ENCODE measurements at regions not wholly inside any gene's neighbourhood (a gene's known extent, or its start where the extent isn't known, plus 50 kb on each side); places are given as distances from the start of the nearest gene placed in this dataset.
A peak's percentile ranks its signal among the peaks of the same experiment; 100 is the strongest.
"Not testable (repeated sequence)": the region's sequence is repeated elsewhere in the genome, so short reads cannot be mapped to it uniquely, and the experiment has no call there.

- no peak for DNase-seq (ENCODE audit: low read depth in 2 of 3, low spot score in 2 of 3)
These were observed 184.3 kb downstream of the EDN1 start for GRCh38 chr6:12474167-12475140.

DNA sequence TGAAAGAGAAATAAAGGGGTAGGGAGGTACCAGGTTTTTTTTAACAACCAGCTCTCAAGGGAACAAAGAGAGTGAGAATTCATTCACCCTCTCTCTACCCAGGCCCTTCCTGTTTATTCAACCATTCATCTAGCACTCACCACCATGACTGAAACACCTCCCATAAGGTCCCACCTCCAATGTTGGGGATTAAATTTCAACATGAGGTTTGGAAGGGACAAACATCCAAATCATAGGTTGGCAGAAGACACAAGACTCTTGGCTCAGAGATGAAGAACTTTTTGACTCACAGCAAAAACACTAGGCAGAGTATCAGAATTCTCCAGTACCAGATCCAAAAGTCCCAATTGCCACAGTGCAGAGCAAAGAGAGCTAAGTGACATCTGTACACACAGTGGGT is 186.3 kb downstream of the EDN1 start:
- DNase-seq (ENCODE audit: low read depth in 2 of 3, low spot score in 2 of 3): no peak

GRCh38 chr6:12477616-12478015 is 187.5 kb downstream of the EDN1 start:
- no peak for DNase-seq (ENCODE audit: low read depth in 2 of 3, low spot score in 2 of 3)

GRCh38 chr6:12478921-12479320 is 188.8 kb downstream of the EDN1 start:
- peak in 1 of 3 donors; percentile 71 for DNase-seq (ENCODE audit: low read depth in 2 of 3, low spot score in 2 of 3)

DNA sequence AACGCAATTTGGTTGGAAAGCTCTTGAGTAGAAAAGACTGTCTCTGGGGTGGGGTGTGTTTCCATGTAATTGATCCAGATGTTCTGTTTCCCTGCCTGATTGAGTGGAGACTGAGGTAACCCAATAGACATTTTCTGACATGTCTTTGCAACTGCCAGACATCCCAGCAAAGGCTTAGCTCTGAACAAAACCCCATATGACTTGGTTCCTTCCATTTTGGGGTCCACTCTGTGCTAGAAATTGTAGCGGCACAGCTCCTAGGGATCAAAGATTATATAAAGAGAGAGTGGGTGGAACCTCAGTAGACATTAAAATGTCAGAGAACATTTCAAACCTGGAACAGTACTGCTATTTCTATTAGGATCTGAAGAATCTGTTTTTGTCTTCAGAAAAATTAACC is 189.3 kb downstream of the EDN1 start:
- no peak for DNase-seq (ENCODE audit: low read depth in 2 of 3, low spot score in 2 of 3)

DNA sequence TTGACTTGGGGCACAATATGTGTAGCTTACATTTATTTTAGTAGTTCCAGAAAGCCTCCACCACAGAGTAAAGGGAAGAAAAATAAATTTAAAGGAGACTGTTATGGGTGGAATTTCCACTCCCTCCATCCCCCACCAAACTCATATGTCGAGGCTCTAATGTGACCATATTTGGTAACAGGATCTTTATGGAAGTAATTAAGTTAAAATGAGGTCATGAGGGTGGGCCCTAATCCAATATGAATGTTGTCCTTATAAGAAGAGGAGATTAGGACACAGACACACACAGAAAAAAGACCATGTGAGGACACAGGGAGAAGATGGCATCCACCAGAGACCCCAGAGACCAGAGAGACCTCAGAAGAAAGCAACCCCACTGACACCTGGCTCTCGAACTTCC is 189.7 kb downstream of the EDN1 start:
- DNase-seq (ENCODE audit: low read depth in 2 of 3, low spot score in 2 of 3): no peak

DNA sequence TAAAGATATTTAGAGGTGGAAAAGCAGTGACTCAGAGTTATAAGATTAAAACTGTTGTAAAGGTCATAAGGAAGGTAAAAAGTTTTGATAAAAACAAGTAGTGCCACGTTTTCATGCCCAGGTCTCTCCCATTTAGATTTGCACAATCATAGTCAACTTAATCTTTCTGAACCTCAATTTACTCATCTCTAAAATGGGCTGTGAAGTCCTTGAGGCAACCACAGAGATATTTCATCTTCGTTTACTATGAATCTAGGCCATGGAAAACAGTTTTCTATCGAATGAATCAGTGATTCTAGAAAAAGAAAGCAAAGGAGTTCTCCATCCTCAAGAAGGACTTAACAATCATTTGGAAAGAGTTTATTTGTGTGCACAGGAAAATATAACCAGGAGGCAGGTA is 190.2 kb downstream of the EDN1 start:
- no peak for DNase-seq (ENCODE audit: low read depth in 2 of 3, low spot score in 2 of 3)

- DNase-seq (ENCODE audit: low read depth in 2 of 3, low spot score in 2 of 3): no peak
These were observed 191.1 kb downstream of the EDN1 start for GRCh38 chr6:12481292-12481691.

GRCh38 chr6:12481850-12482249 is 191.7 kb downstream of the EDN1 start:
- DNase-seq (ENCODE audit: low read depth in 2 of 3, low spot score in 2 of 3): no peak

- DNase-seq (ENCODE audit: low read depth in 2 of 3, low spot score in 2 of 3): peak in 1 of 3 donors; percentile 30
These were observed 192.5 kb downstream of the EDN1 start for GRCh38 chr6:12482386-12483375.

DNA sequence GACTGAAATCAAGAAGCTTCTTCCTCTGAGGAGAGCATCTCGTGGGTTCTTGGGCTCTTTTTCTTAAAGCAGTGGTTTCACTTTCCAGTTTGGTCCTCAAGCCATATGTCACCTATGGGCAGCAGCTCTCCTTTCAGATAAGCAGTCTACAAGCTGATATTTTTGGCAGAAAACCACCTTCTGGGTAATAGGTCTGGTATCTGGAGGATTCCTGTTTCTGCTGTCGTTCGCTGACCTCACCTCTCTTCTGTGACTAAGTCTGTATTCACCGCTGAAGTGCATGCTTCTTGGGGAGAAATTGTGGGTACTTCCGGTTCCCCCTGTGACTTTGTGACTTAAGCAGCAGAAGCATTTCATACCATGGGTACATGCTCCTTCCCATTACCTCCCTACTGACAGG is 193.6 kb downstream of the EDN1 start:
- peak in 2 of 3 donors; percentile 66 to 76 for DNase-seq (ENCODE audit: low read depth in 2 of 3, low spot score in 2 of 3)

DNA sequence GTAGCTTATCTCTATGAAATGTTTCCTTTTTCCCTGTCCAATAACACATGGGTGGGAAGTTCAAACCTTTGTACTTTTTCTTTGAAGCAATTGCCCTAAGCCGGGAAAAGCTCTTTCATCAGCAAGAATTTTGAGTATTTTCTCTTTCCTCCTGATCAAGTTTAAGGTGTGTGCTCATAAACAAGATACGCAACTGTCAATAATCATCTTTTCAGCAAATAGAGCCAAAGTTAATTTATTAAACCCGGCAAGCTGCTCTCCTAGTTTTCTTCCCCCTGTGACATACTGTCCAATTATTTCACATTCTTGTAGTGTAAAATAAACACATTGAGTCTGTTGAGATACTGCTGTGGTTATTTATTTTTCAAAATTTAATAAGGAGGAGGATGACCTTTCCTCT is 194.4 kb downstream of the EDN1 start:
- DNase-seq (ENCODE audit: low read depth in 2 of 3, low spot score in 2 of 3): no peak

DNA sequence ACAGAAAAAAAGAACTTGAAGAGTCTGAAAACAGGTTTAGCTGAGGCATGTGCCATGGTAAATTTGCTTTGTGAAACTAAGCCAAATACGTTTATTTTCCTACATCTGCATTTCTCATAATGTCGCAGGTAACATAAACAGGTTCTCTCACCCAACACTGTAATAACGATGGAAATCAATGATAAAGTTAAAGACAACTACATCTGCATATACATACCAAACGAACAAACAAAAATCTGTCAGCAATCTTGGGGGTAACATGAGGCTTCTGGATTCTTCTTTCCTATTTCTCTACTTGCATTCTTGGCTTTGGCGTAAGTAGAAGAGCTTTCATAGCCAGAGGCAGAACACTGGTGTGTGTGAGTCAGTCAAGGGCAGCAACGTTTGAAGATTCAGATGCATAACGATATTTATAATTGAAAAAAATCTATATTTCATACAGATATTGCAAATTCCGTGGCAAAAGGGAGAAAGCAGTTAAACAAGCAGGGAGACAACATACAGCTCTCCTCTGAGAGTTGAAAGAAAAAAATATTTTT is 195.1 kb downstream of the EDN1 start:
- DNase-seq (ENCODE audit: low read depth in 2 of 3, low spot score in 2 of 3): no peak

DNA sequence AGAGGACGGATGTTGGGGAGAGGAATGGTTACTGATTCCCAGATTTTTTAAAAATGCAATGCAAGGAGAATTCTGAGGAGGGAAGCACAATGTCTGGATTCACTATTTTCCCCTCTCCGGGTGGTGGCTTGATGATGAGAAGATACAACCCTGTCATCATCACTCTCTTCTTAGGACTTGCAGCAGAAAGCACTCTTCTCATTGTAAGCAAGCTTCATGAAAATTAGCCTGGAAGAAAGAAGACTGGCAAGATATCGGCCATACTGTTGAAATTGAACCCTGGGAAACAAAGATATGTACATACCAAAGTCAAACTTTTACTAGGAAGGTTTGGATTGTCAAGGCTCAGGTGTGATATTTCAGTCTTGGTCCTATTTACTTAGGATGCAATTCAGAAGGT is 195.7 kb downstream of the EDN1 start:
- DNase-seq (ENCODE audit: low read depth in 2 of 3, low spot score in 2 of 3): no peak

GRCh38 chr6:12490351-12490903 is 200.3 kb downstream of the EDN1 start:
- DNase-seq (ENCODE audit: low read depth in 2 of 3, low spot score in 2 of 3): no peak

DNA sequence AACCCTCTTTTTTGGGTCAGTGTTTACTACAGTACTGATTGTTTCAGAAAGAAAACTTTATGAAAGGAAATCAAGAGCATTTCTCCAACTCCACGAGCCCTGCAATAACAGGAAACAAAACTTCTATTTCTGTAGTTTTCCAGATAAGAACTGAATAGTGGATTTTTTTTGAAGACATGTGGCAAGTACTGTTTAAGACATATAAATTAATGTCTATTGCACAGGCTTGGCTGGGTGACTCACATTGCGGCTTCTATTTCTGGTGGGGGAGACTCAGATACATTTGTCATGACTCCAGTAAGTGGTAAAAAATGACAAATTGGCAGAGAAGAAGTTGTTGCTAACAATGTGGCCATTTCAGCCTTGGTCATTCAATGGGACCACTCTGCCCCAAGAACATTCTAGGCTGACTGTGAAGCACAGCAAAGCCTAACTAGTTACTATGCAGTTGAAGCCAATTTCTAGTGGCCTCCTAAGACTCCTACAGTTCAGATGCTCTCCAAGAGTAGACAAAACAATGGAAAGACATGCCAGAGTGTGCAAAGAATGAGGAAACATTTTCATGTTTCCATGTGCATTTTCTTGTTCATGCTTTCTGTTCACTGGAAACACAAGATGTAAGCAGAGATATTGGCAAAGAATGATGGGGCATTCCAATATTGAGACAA is 200.9 kb downstream of the EDN1 start:
- peak in 2 of 3 donors; percentile 70 to 83 for DNase-seq (ENCODE audit: low read depth in 2 of 3, low spot score in 2 of 3)

DNA sequence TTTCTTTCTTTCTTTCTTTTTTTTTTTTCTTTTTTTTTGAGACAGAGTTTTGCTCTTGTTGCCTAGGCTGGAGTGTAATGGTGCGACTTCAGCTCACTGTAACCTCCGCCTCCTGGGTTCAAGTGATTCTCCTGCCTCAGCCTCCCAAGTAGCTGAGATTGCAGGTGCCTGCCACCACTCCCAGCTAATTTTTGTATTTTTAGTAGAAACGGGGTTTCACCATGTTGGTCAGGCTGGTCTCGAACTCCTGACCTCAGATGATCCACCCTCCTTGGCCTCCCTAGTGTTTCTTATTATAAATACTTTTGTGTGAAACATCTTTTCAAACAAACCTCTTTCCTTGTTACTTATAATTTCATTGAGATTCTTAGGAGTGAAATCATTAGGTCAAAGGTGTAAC is 202.8 kb downstream of the EDN1 start:
- not testable (repeated sequence) for DNase-seq (ENCODE audit: low read depth in 2 of 3, low spot score in 2 of 3)

DNA sequence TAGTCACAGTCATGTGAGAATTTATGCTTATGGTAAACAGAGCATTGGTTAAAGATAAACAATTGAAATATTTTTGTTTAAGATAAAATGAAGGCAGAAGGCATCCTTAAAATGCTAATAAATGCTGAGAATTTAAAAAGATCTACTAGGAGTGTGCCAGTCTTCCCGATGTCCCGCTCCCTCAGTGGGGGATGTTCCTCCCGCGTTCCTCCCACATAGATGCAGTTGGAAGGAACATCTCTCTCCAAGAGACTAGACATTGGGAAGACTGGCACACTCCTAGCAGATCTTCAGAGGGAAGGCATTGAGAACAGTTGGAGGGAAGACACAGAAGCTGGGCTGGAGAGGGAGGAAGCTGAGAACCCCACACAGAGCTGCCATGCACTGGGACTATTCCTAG is 203.3 kb downstream of the EDN1 start:
- DNase-seq (ENCODE audit: low read depth in 2 of 3, low spot score in 2 of 3): no peak

DNA sequence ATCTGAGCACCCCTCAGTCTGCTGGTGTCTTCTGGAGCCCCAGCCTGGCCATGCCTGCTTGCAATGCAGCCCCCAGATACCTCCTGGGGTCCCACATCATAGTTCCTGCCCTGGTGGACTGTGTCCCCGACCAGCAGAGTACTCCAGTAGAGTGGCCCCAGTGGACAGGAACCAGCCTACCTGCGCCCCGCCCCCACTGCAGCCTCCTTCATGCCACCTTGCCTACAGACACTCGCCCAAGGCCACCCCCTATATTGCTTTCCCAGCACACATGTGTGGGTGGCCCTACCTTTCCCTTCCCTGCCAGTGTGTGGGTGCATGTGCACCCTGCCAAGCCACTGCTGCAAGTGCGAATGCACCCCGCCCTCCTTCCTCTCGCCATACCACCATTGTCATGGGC is 204.0 kb downstream of the EDN1 start:
- DNase-seq (ENCODE audit: low read depth in 2 of 3, low spot score in 2 of 3): no peak

GRCh38 chr6:12501990-12502389 is 211.8 kb downstream of the EDN1 start:
- no peak for DNase-seq (ENCODE audit: low read depth in 2 of 3, low spot score in 2 of 3)

Measured in hematopoietic multipotent progenitor cell (in vitro differentiated cells).